ENCODE measurements at regions not wholly inside any gene's neighbourhood (a gene's known extent, or its start where the extent isn't known, plus 50 kb on each side); places are given as distances from the start of the nearest gene placed in this dataset.
A peak's percentile ranks its signal among the peaks of the same experiment; 100 is the strongest.

- no peak for TF ChIP-seq CTCF (IDR thresholded peaks at IDR 0.05)
- peak in 2 of 3 donors; percentile 23 to 64 for TF ChIP-seq POLR2AphosphoS5 (IDR thresholded peaks at IDR 0.05)
- TF ChIP-seq POLR2A (IDR thresholded peaks at IDR 0.05) = no peak
These were observed 145.0 kb upstream of the DUSP10 start for GRCh38 chr1:221886743-221887414.

Measured in stomach (tissue), 4 donors.